ENCODE measurements at regions not wholly inside any gene's neighbourhood (a gene's known extent, or its start where the extent isn't known, plus 50 kb on each side); places are given as distances from the start of the nearest gene placed in this dataset.
"Not testable (repeated sequence)": the region's sequence is repeated elsewhere in the genome, so short reads cannot be mapped to it uniquely, and the experiment has no call there.

- DNase-seq (ENCODE audit: low spot score): no peak
These were observed 57.6 kb upstream of the ZNF519 start for GRCh38 chr18:14189858-14190257.

- DNase-seq (ENCODE audit: low spot score): not testable (repeated sequence)
These were observed 56.6 kb upstream of the ZNF519 start for GRCh38 chr18:14188751-14189406.

Measured in HuH-7.5 (cell line).